Femur (tissue), 1 donor: ENCODE measurements at regions not wholly inside any gene's neighbourhood (a gene's known extent, or its start where the extent isn't known, plus 50 kb on each side); places are given as distances from the start of the nearest gene placed in this dataset.

Experiments
- DNase-seq: peaks from one replicate; pipeline ENCODE4 v3.0.0-alpha.2; 2017

- DNase-seq, result no peak
Observed at GRCh38 chr6:40263970-40264369, 323.2 kb downstream of the LRFN2 start.

GRCh38 chr6:40262363-40262762 lies 324.8 kb downstream of the LRFN2 start:
- no peak for DNase-seq

GRCh38 chr6:40258531-40258930 lies 324.3 kb upstream of the MOCS1 start:
- no peak for DNase-seq

- no peak for DNase-seq
Observed at GRCh38 chr6:40256831-40257230, 322.6 kb upstream of the MOCS1 start.

- no peak for DNase-seq
Observed at GRCh38 chr6:40256224-40256623, 322.0 kb upstream of the MOCS1 start.

GRCh38 chr6:40253420-40253819 lies 319.2 kb upstream of the MOCS1 start:
- DNase-seq, result peak; percentile 60

- no peak for DNase-seq
Observed at GRCh38 chr6:40252531-40253258, 318.4 kb upstream of the MOCS1 start.

DNA sequence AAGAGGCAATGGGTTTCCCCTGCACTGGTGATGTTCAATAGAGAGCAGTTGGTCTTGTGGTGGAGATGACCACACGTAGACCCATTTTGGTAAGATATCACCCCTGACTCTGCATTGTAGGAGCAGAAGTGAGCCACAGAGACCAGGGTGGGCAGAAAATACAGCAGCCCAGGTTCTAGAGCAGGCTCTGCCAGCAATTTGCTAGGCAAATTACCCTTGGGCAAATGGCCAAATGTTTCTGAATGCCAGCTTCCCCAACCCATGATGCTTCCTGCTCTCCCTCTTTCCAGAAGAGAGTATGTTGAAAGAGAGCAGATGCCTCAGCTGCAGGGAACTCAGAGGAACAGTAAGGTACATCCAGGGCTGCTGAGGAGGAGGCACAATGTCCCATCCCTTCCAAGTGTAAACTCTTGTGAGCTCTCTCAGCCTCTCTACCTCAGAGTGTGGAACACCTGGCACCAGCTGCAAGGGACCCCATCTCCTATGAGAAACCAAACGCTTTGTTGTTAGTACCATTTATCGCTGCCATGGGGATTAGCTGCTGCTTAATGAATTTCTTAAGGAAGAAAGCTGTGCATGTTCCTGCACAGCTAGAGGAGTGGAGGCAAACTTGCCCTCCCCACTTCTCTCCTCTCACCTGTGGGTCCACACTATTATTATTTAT lies 317.5 kb upstream of the MOCS1 start:
- no peak for DNase-seq

DNA sequence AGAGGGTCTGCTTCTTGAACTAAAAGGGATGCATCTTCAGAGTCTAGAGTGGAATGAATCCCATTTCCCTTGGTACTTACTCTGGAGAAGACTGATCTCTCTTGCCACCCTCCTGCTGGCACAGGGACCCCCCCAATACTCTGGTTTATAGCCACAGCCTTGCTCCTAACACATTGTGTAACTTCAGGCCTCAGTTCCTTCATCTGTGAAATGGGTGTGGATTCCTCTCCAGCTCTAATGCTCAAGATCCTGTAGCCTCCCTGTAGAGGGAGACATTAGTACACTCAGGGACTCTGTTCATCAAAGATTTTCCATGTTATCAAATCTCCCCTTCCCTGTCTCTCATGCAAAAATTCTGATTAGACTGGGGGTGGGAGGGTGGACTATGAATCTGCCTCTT lies 315.7 kb upstream of the MOCS1 start:
- no peak for DNase-seq

- no peak for DNase-seq
Observed at GRCh38 chr6:40247516-40248115, 313.4 kb upstream of the MOCS1 start.

DNA sequence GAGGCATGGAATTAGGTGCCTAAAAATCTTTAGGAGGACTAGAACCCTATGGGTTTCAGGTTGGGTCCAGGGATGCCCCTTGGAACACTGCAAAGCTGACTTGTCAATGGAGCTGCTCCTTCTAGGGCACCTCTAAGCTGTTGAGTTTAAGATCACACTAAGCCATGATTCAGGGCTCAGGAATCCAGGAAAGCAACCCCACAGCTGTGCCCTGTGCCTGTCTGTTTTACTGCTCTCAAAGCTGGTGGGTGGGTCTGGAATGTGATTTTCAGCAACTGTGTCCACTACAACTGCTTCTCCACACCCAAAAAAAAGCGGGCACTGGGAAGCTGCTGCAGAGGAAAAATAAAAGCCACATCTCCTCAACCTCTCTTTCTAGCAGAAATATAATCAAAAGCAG lies 310.4 kb upstream of the MOCS1 start:
- DNase-seq, result peak; percentile 24

- DNase-seq, result no peak
Observed at GRCh38 chr6:40232698-40233097, 298.4 kb upstream of the MOCS1 start.

DNA sequence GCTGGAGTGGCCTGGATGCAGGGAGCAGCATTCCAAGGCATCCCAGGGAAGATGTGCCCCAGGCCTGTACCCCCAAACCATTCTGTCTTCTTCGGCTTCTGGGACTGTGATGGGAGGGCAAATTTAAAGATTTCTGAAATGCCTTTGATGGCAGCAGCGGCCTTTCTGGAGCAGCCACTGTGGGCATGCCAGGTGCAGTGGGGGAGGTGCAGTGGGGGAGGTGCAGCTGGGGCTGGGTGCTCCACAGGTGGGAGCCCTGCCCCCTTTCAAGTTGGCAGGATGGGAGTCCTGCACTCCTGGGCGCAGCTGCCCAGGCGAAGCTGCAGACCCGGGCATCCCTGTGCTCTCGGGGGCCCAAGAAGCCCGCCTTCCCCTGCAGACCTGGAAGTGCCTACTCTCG lies 293.5 kb upstream of the MOCS1 start:
- no peak for DNase-seq

DNA sequence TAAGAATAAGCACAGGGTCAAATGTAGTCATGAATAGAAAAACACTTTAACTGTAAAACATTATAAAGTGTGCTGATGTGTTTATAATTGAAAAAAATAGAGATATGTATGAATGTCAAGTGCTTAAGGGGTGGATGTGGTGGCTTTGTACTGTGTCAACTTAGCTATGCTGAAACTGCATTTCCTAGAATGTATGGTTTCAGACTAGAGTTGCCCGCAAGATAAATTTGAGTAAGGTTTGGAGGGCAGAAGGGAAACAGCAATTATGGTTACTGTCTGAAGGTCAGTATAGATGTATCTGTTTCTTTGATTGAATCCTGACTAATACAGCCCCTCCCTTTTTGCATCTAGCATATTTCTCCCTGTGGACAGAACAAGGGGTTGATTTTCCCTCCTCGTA lies 288.1 kb upstream of the MOCS1 start:
- no peak for DNase-seq

DNA sequence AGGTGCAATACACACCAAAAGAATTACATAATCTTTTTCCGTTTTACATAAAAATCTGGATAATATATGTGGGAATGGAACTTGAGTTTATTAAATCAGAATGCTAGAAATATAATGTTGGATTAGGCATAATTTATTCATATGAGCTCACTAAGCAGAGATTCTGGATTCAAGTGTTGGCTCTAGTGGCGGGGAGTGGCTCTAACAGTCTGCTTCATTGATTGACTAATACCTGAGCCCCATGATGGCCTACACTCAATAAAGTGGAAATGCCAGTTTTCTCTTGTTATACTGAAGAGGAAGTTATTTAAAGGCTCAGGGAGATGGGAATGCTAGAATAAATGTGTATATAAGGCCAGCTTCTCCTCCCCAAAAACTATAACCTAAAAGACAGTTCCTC lies 285.5 kb upstream of the MOCS1 start:
- DNase-seq, result no peak

GRCh38 chr6:40210628-40211056 lies 276.4 kb upstream of the MOCS1 start:
- DNase-seq, result no peak

- no peak for DNase-seq
Observed at GRCh38 chr6:40205801-40206200, 271.5 kb upstream of the MOCS1 start.

DNA sequence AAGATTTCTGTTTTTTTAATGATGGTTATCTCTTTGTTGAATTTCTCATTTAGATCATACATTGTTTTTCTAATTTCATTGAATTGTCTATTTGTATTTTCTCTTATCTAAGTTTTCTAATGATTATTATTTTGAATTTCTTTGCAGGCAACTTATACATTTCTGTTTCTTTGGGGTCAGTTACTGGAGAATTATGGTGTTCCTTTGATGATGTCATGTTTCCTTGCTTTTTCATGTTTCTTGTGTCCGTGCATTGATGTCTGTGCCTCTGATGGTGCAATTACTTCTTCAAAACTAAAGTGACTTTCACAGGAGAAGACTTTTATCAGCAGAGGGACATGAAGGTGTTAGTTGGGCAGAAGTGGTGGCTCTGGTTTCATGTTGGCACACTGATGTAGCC lies 270.7 kb upstream of the MOCS1 start:
- DNase-seq, result no peak

DNA sequence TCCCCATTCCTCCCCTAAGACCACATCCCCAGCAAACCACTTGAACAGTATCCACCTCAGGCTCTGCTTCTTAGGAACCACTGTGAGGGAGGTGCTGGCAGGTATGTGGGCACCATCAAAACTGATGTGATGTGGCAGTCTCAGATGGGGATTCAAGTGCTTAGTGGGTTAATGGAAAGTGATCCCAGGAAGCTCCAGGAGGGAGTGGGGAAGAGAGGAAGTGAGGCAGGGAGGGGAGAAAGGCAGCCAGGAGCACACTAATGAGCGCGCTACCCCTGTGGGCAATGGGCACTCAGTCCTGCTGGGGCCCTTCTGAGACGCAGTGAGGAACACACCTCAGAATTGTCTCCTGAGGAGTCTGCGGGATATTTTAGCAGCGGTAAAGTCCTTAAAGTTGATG lies 263.1 kb upstream of the MOCS1 start:
- no peak for DNase-seq

DNA sequence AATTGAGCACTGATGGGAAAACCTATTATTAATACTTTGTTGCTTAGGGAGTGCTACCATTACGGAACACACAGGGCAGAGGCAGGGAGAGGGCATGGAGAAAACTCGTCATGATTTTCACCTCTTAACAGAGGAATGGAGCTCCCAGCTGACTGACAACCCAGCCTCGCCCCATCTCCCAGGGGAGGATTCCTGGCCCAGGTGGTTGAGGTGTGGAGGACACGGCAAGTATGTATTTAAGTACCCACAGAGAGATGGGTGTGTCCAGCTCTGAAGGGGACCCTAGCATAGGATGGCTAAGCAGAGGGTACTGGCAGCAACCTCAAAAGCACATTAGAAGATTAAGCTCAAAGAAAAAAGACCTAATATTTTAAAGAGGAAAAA lies 261.9 kb upstream of the MOCS1 start:
- DNase-seq, result no peak

- DNase-seq, result no peak
Observed at GRCh38 chr6:40195428-40196134, 261.3 kb upstream of the MOCS1 start.

DNA sequence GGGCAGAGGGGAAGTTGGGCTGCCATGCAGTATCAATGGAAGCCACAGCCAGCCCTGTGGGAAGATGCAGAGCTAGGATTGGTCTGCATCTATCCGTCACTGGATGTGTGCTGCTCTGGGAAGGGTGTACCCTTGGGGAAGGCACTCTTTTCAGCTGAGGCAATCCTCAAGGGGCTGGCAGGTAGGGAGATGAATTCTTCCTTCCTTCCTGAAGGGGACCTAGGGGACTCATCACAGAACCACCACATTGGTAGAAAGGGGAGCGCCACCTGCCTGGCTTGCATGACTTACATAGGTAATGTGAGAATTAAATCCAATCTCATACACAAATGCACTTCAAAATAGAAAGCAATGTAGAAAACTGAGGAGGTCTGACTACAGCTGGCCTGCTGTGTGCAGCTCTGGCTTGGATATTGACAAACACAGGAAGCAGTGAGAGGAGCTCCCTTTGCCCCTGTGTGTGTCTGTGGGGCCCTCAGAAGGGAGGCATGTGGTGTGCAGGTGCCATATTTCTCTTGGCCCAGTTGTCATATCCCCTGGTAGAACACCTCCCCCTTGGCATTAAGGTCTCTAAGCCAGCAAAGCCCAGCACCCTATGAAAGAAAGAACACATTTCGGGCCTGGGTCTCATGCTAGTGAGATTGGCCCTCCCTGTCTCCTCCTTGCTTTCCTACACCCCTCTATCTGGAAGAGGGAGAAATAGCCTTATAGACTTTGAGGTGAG lies 260.3 kb upstream of the MOCS1 start:
- DNase-seq, result no peak

DNA sequence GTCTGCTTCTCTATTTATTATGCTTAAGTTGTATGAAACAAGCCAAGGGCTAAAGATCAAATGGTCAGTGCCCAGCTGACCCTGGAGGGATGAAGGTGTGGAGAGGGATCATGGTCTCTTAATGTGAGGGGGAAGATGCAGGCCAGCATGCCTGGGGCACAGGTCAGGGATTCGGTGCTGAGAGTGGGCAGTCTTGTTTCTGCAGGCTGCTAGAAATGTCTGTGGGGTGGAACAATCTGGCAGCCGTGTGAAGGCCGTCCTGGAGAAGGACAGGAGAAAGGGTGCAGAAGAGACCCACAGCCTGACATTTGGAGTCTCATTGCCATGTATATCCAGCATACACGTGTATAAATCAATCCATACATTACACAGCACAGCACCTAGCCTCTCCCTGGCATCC lies 258.3 kb upstream of the MOCS1 start:
- DNase-seq, result no peak
